H1 (cell line): ENCODE measurements at regions not wholly inside any gene's neighbourhood (a gene's known extent, or its start where the extent isn't known, plus 50 kb on each side); places are given as distances from the start of the nearest gene placed in this dataset.

Source experiments
- CTCF ChIA-PET: fragments of 300-600 bp; sonication (Branson Sonifier 250); formaldehyde crosslinking; loops from one replicate; lab custom pipeline; 2021; ENCODE audit not compliant: partially characterized antibody; lab: Charles Lee
- POLR2A ChIA-PET: fragments of 300-600 bp; sonication (Branson Sonifier 250); formaldehyde crosslinking; loops from one replicate; lab custom pipeline; 2021; ENCODE audit warnings: inconsistent platforms; ENCODE audit not compliant: partially characterized antibody; lab: Charles Lee
- DNase-seq, 2 experiments: peaks; one replicate each; pipeline versions ENCODE4 v3.0.0 to v3.0.0-alpha.2; 2010 to 2022; ENCODE audit warnings: low spot score in 2 of 2, low read depth in 1 of 2, mixed read lengths in 1 of 2
- FAIRE-seq: peaks from 2 replicates; lab custom pipeline; 2011; peaks lifted over from hg19 to GRCh38; lab: Jason Lieb, UNC
- H2AFZ ChIP-seq: 2 replicates; pipeline ENCODE4 v1.8.1; 2012; ENCODE audit warnings: low read length, inconsistent platforms
- H2AK5ac ChIP-seq: 2 replicates; pipeline ENCODE4 v1.6.1; 2013; ENCODE audit warnings: low read depth, low read length
- H2BK120ac ChIP-seq: replicated peaks from 2 replicates; pipeline ENCODE3; 2013; ENCODE audit warnings: low read depth, low read length, inconsistent platforms
- H2BK12ac ChIP-seq: 2 replicates; pipeline ENCODE4 v1.6.1; 2013; ENCODE audit warnings: low read depth, low read length
- H2BK15ac ChIP-seq: 2 replicates; pipeline ENCODE4 v1.6.1; 2013; ENCODE audit warnings: low read length
- H2BK20ac ChIP-seq: 2 replicates; pipeline ENCODE4 v1.6.1; 2013; ENCODE audit warnings: low read length
- H2BK5ac ChIP-seq: 2 replicates; pipeline ENCODE4 v1.6.1; 2013; ENCODE audit warnings: low read depth, low read length
- H3K14ac ChIP-seq: 2 replicates; pipeline ENCODE4 v1.6.1; 2013; ENCODE audit warnings: inconsistent platforms; ENCODE audit not compliant: insufficient read length
- H3K18ac ChIP-seq: 2 replicates; pipeline ENCODE4 v1.6.1; 2013; ENCODE audit warnings: low read length; ENCODE audit errors: extremely low read depth
- H3K23ac ChIP-seq: 2 replicates; pipeline ENCODE4 v1.6.1; 2013; ENCODE audit warnings: inconsistent platforms; ENCODE audit not compliant: insufficient read length
- H3K23me2 ChIP-seq: 2 replicates; pipeline ENCODE4 v1.6.1; 2013; ENCODE audit warnings: low read depth, low read length
- H3K27ac ChIP-seq: 2 replicates; pipeline ENCODE4 v1.6.1; 2011; ENCODE audit warnings: low read depth, low read length, inconsistent platforms
- H3K27me3 ChIP-seq, 4 experiments: replicated peaks in 1 of 4; 1 replicate in 1 of 4; 2 replicates in 3 of 4; pipeline versions ENCODE4 v1.6.1 to v1.8.1; 2011 to 2013; ENCODE audit warnings: low read length in 3 of 4, mild to moderate bottlenecking in 3 of 4, inconsistent platforms in 2 of 4, mixed read lengths in 2 of 4, moderate library complexity in 1 of 4; ENCODE audit not compliant: control insufficient read depth in 3 of 4, insufficient read depth in 3 of 4; ENCODE audit errors: extremely low read depth in 1 of 4
- H3K36me3 ChIP-seq, 4 experiments: 2 replicates each; pipeline versions ENCODE4 v1.6.1 to v1.8.1; 2011 to 2013; ENCODE audit warnings: mild to moderate bottlenecking in 4 of 4, low read length in 3 of 4, moderate library complexity in 2 of 4, control low read depth in 1 of 4, inconsistent platforms in 1 of 4; ENCODE audit not compliant: insufficient read depth in 4 of 4, control insufficient read depth in 2 of 4
- H3K4ac ChIP-seq: replicated peaks from 2 replicates; pipeline ENCODE3; 2013; ENCODE audit warnings: low read length, low read depth, mixed read lengths, inconsistent platforms; ENCODE audit not compliant: insufficient read length
- H3K4me1 ChIP-seq, 4 experiments: replicated peaks in 1 of 4; 1 replicate in 1 of 4; 2 replicates in 3 of 4; pipeline versions ENCODE4 v1.6.1 to v1.8.1; 2011 to 2013; ENCODE audit warnings: low read length in 3 of 4, inconsistent platforms in 2 of 4, mixed read lengths in 1 of 4; ENCODE audit not compliant: insufficient read depth in 4 of 4, control insufficient read depth in 3 of 4
- H3K4me2 ChIP-seq, 2 experiments: 2 replicates each; pipeline versions ENCODE4 v1.6.1 to v1.8.1; 2011 to 2013; ENCODE audit warnings: low read depth in 2 of 2, low read length in 2 of 2, control low read depth in 1 of 2, inconsistent platforms in 1 of 2, mild to moderate bottlenecking in 1 of 2; ENCODE audit not compliant: insufficient read depth in 1 of 2
- H3K4me3 ChIP-seq, 4 experiments: fragments of 200-600, 300-600 bp in 1 of 4; sonication (generic), shearing (Covaris generic), sonication (Bioruptor Twin) in 1 of 4; 2 replicates each; pipeline versions ENCODE4 v1.5.1 to v1.8.1; 2011 to 2016; ENCODE audit warnings: low read length in 4 of 4, low read depth in 3 of 4, control low read depth in 2 of 4, inconsistent platforms in 2 of 4, mild to moderate bottlenecking in 2 of 4, mixed read lengths in 1 of 4, moderate library complexity in 1 of 4; ENCODE audit not compliant: insufficient read depth in 2 of 4; ENCODE audit errors: extremely low read depth in 1 of 4
- H3K56ac ChIP-seq: replicated peaks from 2 replicates; pipeline ENCODE3; 2013; ENCODE audit warnings: low read depth, mild to moderate bottlenecking, mixed read lengths, low read length, inconsistent platforms; ENCODE audit not compliant: insufficient read length
- H3K79me1 ChIP-seq: 2 replicates; pipeline ENCODE4 v1.6.1; 2013; ENCODE audit warnings: low read depth, low read length, control low read depth
- H3K79me2 ChIP-seq, 2 experiments: 2 replicates each; pipeline versions ENCODE4 v1.6.1 to v1.8.1; 2012 to 2013; ENCODE audit warnings: low read length in 2 of 2, mild to moderate bottlenecking in 2 of 2, inconsistent platforms in 1 of 2; ENCODE audit not compliant: insufficient read depth in 2 of 2, control insufficient read depth in 1 of 2
- H3K9ac ChIP-seq, 4 experiments: replicated peaks in 1 of 4; 1 replicate in 1 of 4; 2 replicates in 3 of 4; pipeline versions ENCODE4 v1.6.1 to v1.8.1; 2011 to 2013; ENCODE audit warnings: low read depth in 3 of 4, low read length in 3 of 4, control low read depth in 2 of 4, mild to moderate bottlenecking in 2 of 4, moderate library complexity in 2 of 4, inconsistent platforms in 1 of 4; ENCODE audit errors: extremely low read depth in 1 of 4
- H3K9me3 ChIP-seq, 2 experiments: 2 replicates each; pipeline versions ENCODE4 v1.6.1 to v1.8.1; 2012 to 2013; ENCODE audit warnings: mild to moderate bottlenecking in 2 of 2, moderate library complexity in 2 of 2, control low read depth in 1 of 2, inconsistent platforms in 1 of 2, low read depth in 1 of 2, low read length in 1 of 2, mixed read lengths in 1 of 2; ENCODE audit not compliant: insufficient read depth in 2 of 2
- H4K20me1 ChIP-seq, 2 experiments: replicated peaks in 1 of 2; 2 replicates each; pipeline versions ENCODE3 to v1.8.1; 2011 to 2013; ENCODE audit warnings: inconsistent platforms in 2 of 2, low read length in 2 of 2, mild to moderate bottlenecking in 1 of 2; ENCODE audit not compliant: insufficient read depth in 2 of 2, control insufficient read depth in 1 of 2
- H4K5ac ChIP-seq: 2 replicates; pipeline ENCODE4 v1.6.1; 2013; ENCODE audit warnings: low read length, low read depth, mixed read lengths, inconsistent platforms; ENCODE audit not compliant: insufficient read length
- H4K8ac ChIP-seq: 2 replicates; pipeline ENCODE4 v1.8.0; 2013; ENCODE audit warnings: mild to moderate bottlenecking, moderate library complexity, low read length, inconsistent platforms; ENCODE audit not compliant: insufficient read depth; ENCODE audit errors: extremely low read depth
- H4K91ac ChIP-seq: replicated peaks from 2 replicates; pipeline ENCODE3; 2013; ENCODE audit warnings: low read length, mixed read lengths, inconsistent platforms; ENCODE audit not compliant: insufficient read length
- BCL11A ChIP-seq, 2 experiments: IDR thresholded peaks; one replicate each; pipeline ENCODE4 v1.6.1; 2011; ENCODE audit warnings: low read depth in 2 of 2, low read length in 2 of 2, mild to moderate bottlenecking in 2 of 2
- BRCA1 ChIP-seq: IDR thresholded peaks from 2 replicates; pipeline ENCODE4 v1.6.1; 2012; ENCODE audit warnings: low read depth, low read length, improper control_type of control experiment
- EGR1 ChIP-seq: IDR thresholded peaks from 2 replicates; pipeline ENCODE4 v1.6.1; 2011; ENCODE audit warnings: low read depth, low read length, borderline replicate concordance
- KDM4A ChIP-seq: IDR thresholded peaks from one replicate; pipeline ENCODE4 v1.7.1; 2012; ENCODE audit warnings: low read depth, mild to moderate bottlenecking, moderate library complexity, low read length, inconsistent platforms; ENCODE audit not compliant: severe bottlenecking
- NANOG ChIP-seq: IDR thresholded peaks from 2 replicates; pipeline ENCODE4 v1.6.1; 2011; ENCODE audit warnings: low read length, low read depth, mild to moderate bottlenecking, inconsistent platforms; ENCODE audit not compliant: insufficient read depth, poor library complexity, severe bottlenecking
- POLR2A ChIP-seq, 2 experiments: IDR thresholded peaks; 1 replicate in 1 of 2; 2 replicates in 1 of 2; pipeline ENCODE4 v1.6.1; 2011; ENCODE audit warnings: low read depth in 2 of 2, low read length in 2 of 2, mild to moderate bottlenecking in 2 of 2; ENCODE audit errors: control extremely low read depth in 1 of 2
- POU5F1 ChIP-seq: IDR thresholded peaks from 2 replicates; pipeline ENCODE4 v1.6.1; 2011; ENCODE audit warnings: low read depth, mild to moderate bottlenecking, low read length, moderate library complexity
- SP2 ChIP-seq: IDR thresholded peaks from 2 replicates; pipeline ENCODE4 v1.6.1; 2012; ENCODE audit warnings: mild to moderate bottlenecking, low read length, inconsistent platforms
- SP4 ChIP-seq: IDR thresholded peaks from 2 replicates; pipeline ENCODE4 v1.6.1; 2012; ENCODE audit warnings: low read length, inconsistent platforms
- SRF ChIP-seq: IDR thresholded peaks from 2 replicates; pipeline ENCODE4 v1.6.1; 2011; ENCODE audit warnings: mild to moderate bottlenecking, low read depth, low read length, moderate library complexity
- SUZ12 ChIP-seq: fragments of 200-600 bp; sonication (generic); IDR thresholded peaks from 2 replicates; pipeline ENCODE4 v1.6.1; 2012; ENCODE audit warnings: mild to moderate bottlenecking, inconsistent platforms, low read length, moderate library complexity, mixed read lengths
- TBP ChIP-seq: IDR thresholded peaks from 2 replicates; pipeline ENCODE4 v1.6.1; 2011; ENCODE audit warnings: low read depth, low read length, improper control_type of control experiment
- WGBS, 2 experiments: shearing (Covaris generic) in 1 of 2; methylation state at CpG; one replicate each; pipeline versions ENCODE4 v1.1.6 to v1.1.7; 2013 to 2015; ENCODE audit warnings: low lambda C conversion rate in 2 of 2, mixed read lengths in 2 of 2, inconsistent platforms in 1 of 2, low coverage in 1 of 2, missing lambda C conversion rate in 1 of 2; ENCODE audit not compliant: insufficient replicate concordance in 2 of 2, insufficient coverage in 1 of 2, insufficient read length in 1 of 2; ENCODE audit errors: extremely low coverage in 1 of 2, missing lambda C conversion rate in 1 of 2; 5-methylcytosine and 5-hydroxymethylcytosine counted together

DNA sequence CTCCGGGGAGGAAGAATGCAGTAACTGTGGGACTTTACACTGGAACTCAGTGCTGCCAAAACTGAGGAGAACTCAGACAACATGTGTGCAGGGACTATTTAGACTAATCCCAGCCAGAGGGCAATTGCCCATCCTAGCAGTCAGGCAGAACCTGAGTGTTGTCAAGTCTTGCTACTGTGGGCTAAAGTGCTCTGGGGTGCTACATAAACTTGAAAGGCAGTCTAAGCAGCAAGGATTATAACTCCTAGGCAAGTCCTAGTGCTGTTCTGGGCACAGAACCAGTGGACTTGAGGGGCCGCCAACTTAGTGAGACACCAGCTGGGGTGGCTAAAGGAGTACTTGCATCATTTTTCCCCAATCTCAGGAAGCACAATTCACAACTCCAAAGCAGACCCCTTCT lies 363.8 kb upstream of the PTCHD4 start:
- DNase-seq (no peak), FAIRE-seq (no peak)
- H3K79me1 ChIP-seq, result no peaks in the 10 kb centered on the region
- ChIA-PET CTCF (interaction anchor here (1.0 to 4.0 kb wide), 4 partner anchors 153 to 686 kb away, joined by 3 to 25 read pairs (median 4); no protein-coding TSS in a partner anchor), POLR2A (no interaction called here)
- no peak overlapping the region for H3K56ac ChIP-seq
- no peak overlapping the region for H2AFZ ChIP-seq
- H4K91ac ChIP-seq, result no peak overlapping the region
- H3K18ac ChIP-seq, result no peak overlapping the region
- H3K9me3 ChIP-seq, result no peaks in the 10 kb centered on the region
- H4K8ac ChIP-seq, result no peak overlapping the region
- H3K79me2 ChIP-seq, result no peaks in the 10 kb centered on the region
- H3K36me3 ChIP-seq, result no peaks in the 10 kb centered on the region
- H2BK15ac ChIP-seq, result no peak overlapping the region
- TF ChIP-seq SP2 (no peak), SP4 (no peak), POLR2A (IDR thresholded peaks at IDR 0.05; ENCODE audit: control extremely low read depth in 1 of 2, low read depth in 2 of 2, low read length in 2 of 2) (no peak), KDM4A (no peak), BCL11A (IDR thresholded peaks at IDR 0.05; ENCODE audit: low read depth in 2 of 2, low read length in 2 of 2) (no peak), SUZ12 (no peak), EGR1 (no peak), BRCA1 (no peak), NANOG (no peak), TBP (no peak), POU5F1 (no peak), SRF (no peak)
- H2AK5ac ChIP-seq, result no peak overlapping the region
- H3K4ac ChIP-seq, result no peak overlapping the region
- H4K5ac ChIP-seq, result no peak overlapping the region
- H3K27ac ChIP-seq, result no peak overlapping the region
- no peak overlapping the region for H2BK120ac ChIP-seq
- 96% methylated on average over 2 of the region's 2 CpGs; no CpG with 5 or more reads in 1 of the 2 experiments for WGBS, 2 experiments
- no peak overlapping the region for H3K4me3 ChIP-seq
- H3K23me2 ChIP-seq, result no peaks in the 10 kb centered on the region
- no peak overlapping the region for H2BK12ac ChIP-seq
- no peak overlapping the region for H3K23ac ChIP-seq
- no peaks in the 10 kb centered on the region for H3K4me1 ChIP-seq
- no peak overlapping the region for H3K14ac ChIP-seq
- no peaks in the 10 kb centered on the region for H4K20me1 ChIP-seq
- H2BK5ac ChIP-seq, result no peak overlapping the region
- H3K27me3 ChIP-seq, result no peaks in the 10 kb centered on the region
- no peak overlapping the region for H3K4me2 ChIP-seq
- no peak overlapping the region for H2BK20ac ChIP-seq
- no peak overlapping the region for H3K9ac ChIP-seq
